NCI-H345 (cell line): ENCODE measurements at regions not wholly inside any gene's neighbourhood (a gene's known extent, or its start where the extent isn't known, plus 50 kb on each side); places are given as distances from the start of the nearest gene placed in this dataset.

Experiments
- DNase-seq: peaks from one replicate; lab custom pipeline; 2025; lab: John Stamatoyannopoulos, UW

DNA sequence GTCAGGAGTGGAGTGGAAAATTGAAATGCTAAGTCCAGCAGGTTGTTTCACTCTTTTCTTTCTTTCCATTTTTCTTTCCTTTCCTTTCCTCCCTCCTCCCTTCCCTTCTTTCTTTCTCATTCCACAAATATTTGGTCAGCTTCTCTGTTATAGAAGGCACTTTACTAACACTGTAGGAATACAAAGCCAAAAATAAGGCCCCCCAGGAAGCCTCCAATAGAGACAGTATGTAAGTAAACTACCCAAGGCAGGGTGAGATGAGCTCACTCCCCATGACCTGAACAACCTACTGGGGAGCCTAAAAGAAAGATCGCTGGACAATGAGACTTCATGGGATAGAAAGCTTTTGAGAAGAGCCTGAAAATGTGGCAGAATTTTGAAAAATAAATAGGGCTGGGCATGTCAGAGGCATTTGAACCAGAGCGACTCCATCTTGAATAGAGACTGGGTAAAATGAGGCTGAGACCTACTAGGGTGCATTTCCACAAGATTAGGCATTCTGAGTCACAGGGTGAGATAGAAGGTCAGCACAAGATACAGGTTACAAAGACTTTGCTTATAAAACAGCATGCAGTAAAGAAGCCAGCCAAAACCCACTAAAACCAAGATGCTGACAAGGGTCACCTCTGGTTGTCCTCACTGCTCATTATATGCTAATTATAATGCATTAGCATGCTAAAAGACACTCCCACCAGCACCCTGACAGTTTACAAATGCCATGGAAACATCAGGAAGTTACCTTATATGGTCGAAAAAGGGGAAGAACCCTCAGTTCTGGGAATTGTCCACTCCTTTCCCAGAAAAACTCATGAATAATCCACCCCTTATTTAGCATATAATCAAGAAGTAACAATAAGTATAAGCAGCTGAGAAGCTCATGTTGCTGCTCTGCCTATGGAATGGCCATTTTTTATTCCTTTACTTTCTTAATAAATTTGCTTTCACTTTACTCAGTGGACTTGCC lies 158.9 kb upstream of the EGFLAM start:
- no peak for DNase-seq

DNA sequence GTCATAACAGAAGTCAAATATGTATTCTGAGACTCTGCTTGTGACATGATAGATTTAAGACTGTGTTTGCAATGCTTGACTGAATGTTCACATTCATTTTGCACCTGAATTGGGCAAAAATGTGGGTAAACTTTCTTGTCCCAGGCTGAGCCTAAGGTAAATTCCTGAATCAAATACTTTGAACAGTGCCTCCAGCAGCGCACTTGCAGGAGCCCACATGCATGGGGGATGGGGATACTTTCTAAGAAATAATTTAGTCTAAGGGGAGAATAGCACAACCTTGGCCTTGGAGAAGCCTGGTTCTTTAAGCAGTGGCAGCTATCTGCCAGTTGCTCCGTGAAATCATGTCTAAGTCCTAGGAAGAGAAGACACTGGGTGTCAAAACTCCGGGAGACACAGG lies 163.5 kb upstream of the EGFLAM start:
- DNase-seq: no peak

DNA sequence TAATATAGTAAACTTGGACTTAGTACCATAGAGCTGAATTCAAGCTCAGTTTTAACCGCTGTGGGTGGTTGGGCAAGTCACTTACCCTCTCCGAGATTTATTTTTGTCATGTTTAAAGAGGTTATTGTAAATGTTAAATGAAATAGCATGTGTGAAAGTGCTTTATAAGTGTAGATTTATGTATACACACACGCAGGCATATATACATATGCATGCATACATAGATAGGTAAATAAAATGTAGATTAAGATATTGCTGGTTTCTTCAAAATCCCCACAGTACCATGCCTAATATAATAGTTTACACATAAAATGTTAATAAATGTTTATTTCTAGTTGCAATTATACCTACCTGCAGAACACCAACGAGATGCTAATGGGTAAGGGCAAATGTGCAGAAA lies 164.5 kb upstream of the EGFLAM start:
- no peak for DNase-seq

DNA sequence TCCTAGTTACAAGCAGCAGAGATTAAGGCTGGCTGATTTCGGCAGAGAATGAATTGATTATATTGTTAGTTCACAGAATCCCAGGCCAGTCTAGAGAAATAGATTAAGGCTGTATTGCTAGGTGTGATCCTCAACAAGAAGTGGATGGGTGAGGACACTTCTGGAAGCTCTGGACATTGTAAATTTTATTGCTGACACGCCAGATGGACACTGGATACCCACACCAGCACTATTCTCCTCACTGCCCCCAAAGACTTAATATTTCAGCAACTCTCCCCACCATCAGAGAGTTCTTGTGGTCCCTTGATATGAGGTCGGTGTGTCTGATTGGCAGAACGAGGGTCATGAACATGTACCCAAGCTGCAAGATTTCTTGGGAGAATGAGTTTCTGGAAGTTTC lies 171.6 kb upstream of the EGFLAM start:
- no peak for DNase-seq

GRCh38 chr5:38079620-38080402 lies 178.5 kb upstream of the EGFLAM start:
- DNase-seq: no peak

DNA sequence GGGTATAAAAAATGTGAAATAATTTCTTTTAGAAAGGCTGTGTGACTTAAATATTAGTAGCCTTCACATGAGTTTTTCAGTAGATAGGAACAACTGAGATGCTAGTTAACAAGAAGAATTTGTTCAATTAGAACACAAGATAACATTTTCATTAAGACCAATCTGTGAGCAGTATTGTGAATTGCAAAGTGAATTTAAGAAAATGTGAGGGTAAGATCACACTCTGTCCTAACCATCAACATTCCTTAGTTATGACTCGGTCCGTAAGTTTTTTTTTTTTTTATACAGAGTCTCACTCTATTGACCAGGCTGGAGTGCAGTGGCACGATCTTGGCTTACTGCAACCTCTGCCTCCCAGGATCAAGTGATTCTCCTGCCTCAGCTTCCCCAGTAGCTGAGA lies 180.2 kb upstream of the EGFLAM start:
- DNase-seq: no peak

DNA sequence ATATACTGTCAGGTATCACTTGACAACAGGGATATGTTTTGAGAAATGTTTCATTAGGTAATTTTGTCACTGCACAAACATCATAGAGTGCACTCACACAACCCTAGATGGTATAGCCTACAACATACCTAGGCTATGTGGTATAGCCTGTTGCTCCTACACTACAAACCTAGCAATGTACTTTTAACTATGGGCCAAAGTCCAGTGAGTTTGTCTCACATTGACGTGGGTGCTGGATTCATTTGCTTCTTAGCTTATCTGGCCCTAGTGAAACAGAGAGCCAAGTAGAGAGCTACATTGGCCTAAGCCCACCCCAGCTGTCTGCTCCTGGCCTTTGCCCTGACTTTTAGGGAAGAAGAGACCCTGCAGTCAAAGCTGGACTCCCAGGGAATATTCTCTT lies 180.7 kb upstream of the EGFLAM start:
- no peak for DNase-seq

- DNase-seq: no peak
Observed at GRCh38 chr5:38071831-38072694, 186.3 kb upstream of the EGFLAM start.

GRCh38 chr5:38070304-38070950 lies 187.9 kb upstream of the EGFLAM start:
- no peak for DNase-seq

GRCh38 chr5:38069360-38069759 lies 189.0 kb upstream of the EGFLAM start:
- DNase-seq: no peak

DNA sequence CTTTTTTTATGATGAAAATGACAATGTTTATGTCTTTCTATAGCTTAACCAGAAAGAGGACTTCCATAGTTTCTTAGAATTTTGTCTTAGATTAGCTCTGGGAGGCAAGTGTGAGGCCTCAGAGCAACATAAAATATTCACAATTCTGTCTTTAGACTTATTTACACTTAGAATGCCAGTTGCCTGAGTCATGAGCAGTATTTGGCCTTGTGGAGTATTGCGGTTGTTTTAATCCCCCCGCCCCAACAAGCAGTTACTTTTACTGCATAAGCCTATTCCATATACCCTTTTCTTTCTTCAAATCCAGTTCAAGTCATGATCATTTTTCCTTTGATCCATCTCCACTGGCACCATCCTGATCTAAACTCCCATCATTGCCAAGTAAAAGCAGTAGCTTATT lies 198.0 kb upstream of the EGFLAM start:
- no peak for DNase-seq

- no peak for DNase-seq
Observed at GRCh38 chr5:38059876-38060275, 198.5 kb upstream of the EGFLAM start.

DNA sequence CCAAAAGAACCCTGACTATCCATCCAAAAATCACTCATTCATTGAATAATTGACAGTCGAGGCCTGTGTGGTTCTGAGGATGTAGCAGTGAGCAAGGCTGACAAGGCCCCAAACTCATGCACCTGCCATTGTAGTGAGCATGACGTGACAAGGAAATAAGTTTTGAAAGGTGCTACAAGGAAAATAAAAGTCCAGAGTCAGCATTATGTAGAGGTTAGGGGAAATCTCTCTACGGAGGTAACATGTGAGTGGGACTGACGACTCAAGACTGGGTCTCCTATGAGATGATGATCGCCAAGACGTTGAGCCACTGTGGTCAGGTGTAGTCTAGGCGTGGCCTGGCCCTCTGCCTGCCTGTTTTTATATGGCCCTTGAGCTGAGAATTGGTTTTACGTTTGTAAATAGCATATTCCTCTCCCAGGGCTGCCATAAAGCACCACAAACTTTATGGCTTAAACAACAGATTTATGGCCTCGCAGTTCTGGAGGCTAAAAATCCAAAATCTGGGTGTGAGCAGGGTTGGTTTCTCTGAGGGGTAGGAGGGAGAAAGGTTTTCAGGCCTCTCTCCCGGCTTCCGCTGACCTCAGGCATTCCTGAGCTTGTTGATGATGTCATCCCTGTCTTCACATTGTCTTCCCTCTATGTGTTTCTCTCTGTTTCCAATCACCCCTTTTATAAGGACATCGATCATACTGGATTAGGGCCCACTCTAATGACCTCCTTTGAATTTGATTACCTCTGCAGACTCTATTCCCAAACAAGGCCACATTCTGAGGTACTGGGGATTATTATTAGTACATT lies 206.4 kb upstream of the EGFLAM start:
- DNase-seq: no peak

DNA sequence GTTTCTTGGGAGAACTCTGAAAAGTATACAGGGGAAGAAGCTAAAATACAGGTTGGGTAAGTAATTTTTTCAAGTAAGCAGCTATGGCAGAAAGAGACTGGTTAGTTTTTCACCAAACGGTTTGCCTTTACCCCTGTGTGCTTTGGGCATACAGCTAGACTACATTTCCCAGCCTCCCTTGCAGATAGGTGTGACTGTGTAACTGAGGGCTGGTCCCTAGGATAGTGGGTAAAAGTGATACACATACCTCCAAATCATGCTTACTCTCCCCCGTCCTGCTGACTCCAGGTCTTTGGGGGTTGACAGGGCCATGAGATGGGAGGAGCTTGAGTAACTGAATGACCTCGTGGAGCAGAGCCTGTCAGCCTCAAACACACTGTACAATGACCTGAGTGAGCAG lies 208.6 kb upstream of the GDNF start:
- no peak for DNase-seq

- DNase-seq: no peak
Observed at GRCh38 chr5:38046103-38046502, 206.3 kb upstream of the GDNF start.

DNA sequence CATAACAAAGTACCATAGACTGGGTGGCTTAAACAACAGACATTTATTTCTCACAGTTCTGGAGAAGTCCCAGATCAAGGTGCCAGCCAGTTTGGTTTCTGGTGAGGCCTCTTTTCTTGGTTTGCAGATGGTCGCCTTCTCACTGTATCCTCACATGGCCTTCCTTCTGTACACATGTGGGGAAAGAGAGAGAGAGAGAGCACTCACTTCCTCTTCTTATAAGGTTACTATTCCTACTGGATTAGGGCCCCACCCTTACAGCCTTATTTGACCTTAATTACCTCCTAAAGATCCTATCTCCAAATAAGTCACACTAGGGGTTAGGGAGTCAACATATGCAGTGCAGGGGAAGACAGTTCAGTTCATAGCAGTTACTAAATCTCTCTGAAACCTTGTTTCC lies 205.6 kb upstream of the GDNF start:
- no peak for DNase-seq

- no peak for DNase-seq
Observed at GRCh38 chr5:38039826-38040225, 200.0 kb upstream of the GDNF start.

GRCh38 chr5:38039091-38039490 lies 199.2 kb upstream of the GDNF start:
- DNase-seq: no peak

DNA sequence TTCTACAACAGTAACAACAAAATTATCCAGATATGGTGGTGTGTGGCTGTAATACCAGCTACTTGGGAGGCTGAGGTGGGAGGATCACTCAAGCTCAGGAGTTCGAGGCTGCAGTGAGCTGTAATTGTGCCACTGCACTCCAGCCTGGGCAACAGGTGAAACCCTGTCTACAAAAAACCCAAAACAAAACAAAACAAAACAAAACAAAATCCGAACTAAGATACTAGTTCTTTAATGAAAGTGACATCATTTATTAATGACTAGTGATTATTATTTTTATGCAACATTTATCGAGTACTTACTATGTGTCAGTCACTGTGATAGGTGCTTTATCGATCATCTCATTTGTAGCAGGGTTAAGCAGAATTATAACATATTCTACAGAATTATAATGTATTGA lies 196.9 kb upstream of the GDNF start:
- DNase-seq: no peak

DNA sequence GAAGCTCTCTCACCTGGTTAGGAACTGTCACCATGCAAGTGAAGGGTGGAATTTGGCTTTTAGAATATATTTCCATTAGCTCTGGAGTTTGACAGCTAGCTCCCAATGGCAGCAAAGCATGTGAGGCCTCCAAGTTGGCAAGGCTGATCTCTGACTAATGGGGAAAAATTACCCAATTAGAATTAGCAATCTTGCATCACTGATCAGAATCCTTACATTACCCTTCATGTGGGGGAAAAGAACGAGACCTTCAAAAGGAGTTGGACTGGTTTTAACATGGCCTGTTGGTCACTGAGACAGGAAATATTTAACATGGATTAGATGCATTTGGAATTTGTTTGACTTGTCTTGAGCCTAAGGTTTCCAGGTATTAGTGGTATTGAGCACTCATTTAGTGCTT lies 192.3 kb upstream of the GDNF start:
- no peak for DNase-seq

GRCh38 chr5:38031304-38031703 lies 191.5 kb upstream of the GDNF start:
- no peak for DNase-seq
